ENCODE measurements at regions not wholly inside any gene's neighbourhood (a gene's known extent, or its start where the extent isn't known, plus 50 kb on each side); places are given as distances from the start of the nearest gene placed in this dataset.

DNA sequence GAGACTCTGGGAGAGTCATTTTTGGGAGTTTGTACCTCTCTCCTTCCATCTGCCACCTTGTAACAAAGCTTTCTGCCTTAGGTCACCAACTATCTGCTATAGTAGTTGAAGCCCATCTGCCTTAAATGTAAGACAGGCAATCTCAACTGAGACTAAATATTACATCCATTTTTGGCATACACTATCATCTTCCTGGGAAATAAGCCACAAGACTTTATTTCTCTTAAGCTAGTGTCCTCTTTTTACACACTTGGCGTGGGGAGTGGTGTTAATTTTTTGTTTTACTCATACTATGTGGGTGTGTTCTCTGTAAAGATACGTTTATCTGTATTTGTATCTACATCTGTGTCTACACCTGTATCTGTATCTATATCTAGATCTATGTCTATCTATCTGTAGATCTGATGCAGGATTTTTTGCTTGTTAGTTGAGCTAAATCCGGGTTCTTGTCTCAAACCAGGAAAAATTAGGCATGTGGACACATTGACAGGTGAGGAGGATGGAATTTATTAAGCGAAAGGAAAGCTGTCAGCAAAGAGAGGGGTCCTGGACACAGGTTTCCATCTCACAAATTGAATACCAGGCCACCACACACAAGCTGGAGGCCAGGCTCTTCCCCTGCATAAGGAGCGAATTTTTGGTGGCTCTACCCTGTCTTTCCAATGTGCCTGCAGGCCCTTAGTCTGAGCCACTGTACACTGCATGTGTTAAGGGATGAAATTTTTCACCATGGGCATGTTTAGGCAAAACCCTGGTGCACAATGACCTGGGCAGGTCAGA, 64.8 kb upstream of the RND3 start:
- TF ChIP-seq EP300 (IDR thresholded peaks at IDR 0.05), result no peak
- no peak for TF ChIP-seq POLR2A (IDR thresholded peaks at IDR 0.05; ENCODE audit: low read depth)
- no peak for TF ChIP-seq POLR2AphosphoS5 (IDR thresholded peaks at IDR 0.05)
- TF ChIP-seq, protein P1, sequence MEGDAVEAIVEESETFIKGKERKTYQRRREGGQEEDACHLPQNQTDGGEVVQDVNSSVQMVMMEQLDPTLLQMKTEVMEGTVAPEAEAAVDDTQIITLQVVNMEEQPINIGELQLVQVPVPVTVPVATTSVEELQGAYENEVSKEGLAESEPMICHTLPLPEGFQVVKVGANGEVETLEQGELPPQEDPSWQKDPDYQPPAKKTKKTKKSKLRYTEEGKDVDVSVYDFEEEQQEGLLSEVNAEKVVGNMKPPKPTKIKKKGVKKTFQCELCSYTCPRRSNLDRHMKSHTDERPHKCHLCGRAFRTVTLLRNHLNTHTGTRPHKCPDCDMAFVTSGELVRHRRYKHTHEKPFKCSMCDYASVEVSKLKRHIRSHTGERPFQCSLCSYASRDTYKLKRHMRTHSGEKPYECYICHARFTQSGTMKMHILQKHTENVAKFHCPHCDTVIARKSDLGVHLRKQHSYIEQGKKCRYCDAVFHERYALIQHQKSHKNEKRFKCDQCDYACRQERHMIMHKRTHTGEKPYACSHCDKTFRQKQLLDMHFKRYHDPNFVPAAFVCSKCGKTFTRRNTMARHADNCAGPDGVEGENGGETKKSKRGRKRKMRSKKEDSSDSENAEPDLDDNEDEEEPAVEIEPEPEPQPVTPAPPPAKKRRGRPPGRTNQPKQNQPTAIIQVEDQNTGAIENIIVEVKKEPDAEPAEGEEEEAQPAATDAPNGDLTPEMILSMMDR (IDR thresholded peaks at IDR 0.05), result no peak
- WGBS, result 85% methylated on average over 5 of the region's 5 CpGs
- no peaks in the 10 kb centered on the region for H3K9me3 ChIP-seq
- H3K27ac ChIP-seq (replicated peaks in 1 of 4), result no peak overlapping the region
- intact Hi-C loops (cut with DNase I), result no loop called here
- no peaks in the 10 kb centered on the region for H3K36me3 ChIP-seq
- no peak overlapping the region for H3K4me3 ChIP-seq
- DNase-seq (ENCODE audit: extremely low spot score), result no peak
- no peaks in the 10 kb centered on the region for H3K27me3 ChIP-seq
- H3K4me1 ChIP-seq, result no peaks in the 10 kb centered on the region

DNA sequence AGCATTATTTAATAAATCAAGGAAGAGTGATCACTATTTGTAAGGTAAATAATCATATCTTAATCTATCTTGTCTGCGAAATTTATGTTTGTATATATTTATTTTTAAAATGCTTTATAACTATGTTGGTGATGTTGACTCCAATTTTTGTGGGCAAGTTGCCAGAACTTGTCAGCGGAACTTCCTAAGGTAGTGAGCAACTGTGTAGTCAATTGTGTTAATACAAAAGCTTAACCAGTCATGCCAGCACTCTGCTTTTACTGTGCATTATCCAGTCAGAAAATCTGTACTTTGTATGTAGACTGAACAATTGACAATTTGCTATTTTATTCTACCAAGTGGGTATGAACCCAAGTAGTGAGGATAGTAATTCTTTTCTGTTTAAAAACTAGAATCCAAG, 61.9 kb upstream of the RND3 start:
- DNase-seq (ENCODE audit: extremely low spot score), result no peak
- 81% methylated on average over 2 of the region's 2 CpGs for WGBS
- Histone ChIP-seq H3K4me1 (no peaks in the 10 kb centered on the region), H3K9me3 (no peaks in the 10 kb centered on the region), H3K27ac (replicated peaks in 1 of 4) (no peak overlapping the region), H3K27me3 (no peaks in the 10 kb centered on the region), H3K4me3 (no peak overlapping the region), H3K36me3 (no peaks in the 10 kb centered on the region)
- intact Hi-C loops (cut with DNase I), result no loop called here
- TF ChIP-seq POLR2AphosphoS5 (IDR thresholded peaks at IDR 0.05) (no peak), POLR2A (IDR thresholded peaks at IDR 0.05; ENCODE audit: low read depth) (no peak), EP300 (IDR thresholded peaks at IDR 0.05) (no peak)
- TF ChIP-seq, protein P1 (IDR thresholded peaks at IDR 0.05), result no peak

DNA sequence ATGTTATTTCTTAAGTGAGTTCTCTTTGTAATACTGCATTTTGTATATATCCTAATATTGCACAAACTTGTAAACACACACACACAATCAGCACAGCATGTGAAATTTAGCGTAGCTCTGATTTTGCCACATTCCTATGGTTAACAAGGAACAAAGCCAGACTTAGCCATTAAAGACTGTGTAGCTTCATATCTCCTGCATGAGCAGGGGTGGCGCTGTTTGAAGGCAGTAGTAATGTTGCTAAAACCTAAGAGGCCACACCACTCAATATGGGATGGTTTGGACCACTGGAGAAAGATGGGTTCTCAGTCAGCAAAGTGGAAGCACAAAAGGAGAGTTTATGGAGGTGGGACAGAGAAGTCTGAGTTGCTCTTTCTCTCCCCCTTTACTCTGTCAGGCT, 61.1 kb upstream of the RND3 start:
- no peak overlapping the region for H3K4me3 ChIP-seq
- no peaks in the 10 kb centered on the region for H3K27me3 ChIP-seq
- DNase-seq (ENCODE audit: extremely low spot score), result no peak
- H3K27ac ChIP-seq (replicated peaks in 1 of 4), result no peak overlapping the region
- 82% methylated on average over 2 of the region's 2 CpGs for WGBS
- H3K36me3 ChIP-seq, result no peaks in the 10 kb centered on the region
- intact Hi-C loops (cut with DNase I), result no loop called here
- no peaks in the 10 kb centered on the region for H3K9me3 ChIP-seq
- TF ChIP-seq EP300 (IDR thresholded peaks at IDR 0.05) (no peak), POLR2A (IDR thresholded peaks at IDR 0.05; ENCODE audit: low read depth) (no peak), POLR2AphosphoS5 (IDR thresholded peaks at IDR 0.05) (no peak)
- TF ChIP-seq, protein P1 (IDR thresholded peaks at IDR 0.05), result no peak
- H3K4me1 ChIP-seq, result no peaks in the 10 kb centered on the region

DNA sequence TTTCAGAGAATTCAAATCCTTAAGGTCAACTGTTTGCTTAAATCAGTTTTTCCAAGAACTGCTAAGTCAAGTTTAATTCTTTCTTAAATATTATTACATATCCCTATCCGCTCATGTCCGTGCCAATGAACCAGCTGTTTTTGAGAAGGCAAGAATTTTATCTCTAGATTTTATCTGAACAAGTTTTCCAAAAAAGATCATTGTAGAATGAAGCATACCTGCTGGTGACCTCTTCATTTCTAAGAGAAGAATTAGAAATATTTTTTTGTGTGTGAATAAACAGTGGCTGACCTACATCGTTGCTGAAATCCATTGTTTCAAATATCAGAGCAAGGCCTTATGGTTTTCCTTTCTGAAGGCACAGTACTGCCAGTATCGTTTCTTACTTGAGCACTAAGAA, 58.4 kb upstream of the RND3 start:
- Histone ChIP-seq H3K27ac (replicated peaks in 1 of 4) (no peak overlapping the region), H3K9me3 (no peaks in the 10 kb centered on the region), H3K4me3 (no peak overlapping the region), H3K4me1 (no peaks in the 10 kb centered on the region), H3K27me3 (no peaks in the 10 kb centered on the region), H3K36me3 (no peaks in the 10 kb centered on the region)
- TF ChIP-seq, protein P1 (IDR thresholded peaks at IDR 0.05), result no peak
- no peak for TF ChIP-seq POLR2A (IDR thresholded peaks at IDR 0.05; ENCODE audit: low read depth)
- no peak for TF ChIP-seq POLR2AphosphoS5 (IDR thresholded peaks at IDR 0.05)
- TF ChIP-seq EP300 (IDR thresholded peaks at IDR 0.05), result no peak
- WGBS, result 67% methylated on average over 4 of the region's 4 CpGs
- intact Hi-C loops (cut with DNase I), result no loop called here
- no peak for DNase-seq (ENCODE audit: extremely low spot score)

DNA sequence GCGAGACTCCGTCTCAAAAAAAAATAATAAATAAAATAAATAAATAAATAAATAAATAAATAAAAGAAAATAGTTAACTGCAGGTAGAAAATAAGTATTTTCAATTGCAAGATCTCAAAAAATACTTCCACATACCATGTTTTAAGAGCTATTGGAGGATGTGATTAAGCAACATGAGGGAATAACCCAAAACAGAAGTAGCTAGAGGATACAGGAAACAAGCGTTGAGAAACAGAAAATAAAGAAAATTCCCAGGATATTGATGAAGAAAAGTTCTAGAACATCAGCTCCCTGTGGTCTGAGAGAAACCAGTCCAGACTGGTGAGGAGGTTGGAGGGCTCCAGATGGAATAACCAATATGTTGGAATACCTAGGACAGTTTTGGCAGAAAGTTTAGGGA, 57.3 kb upstream of the RND3 start:
- Histone ChIP-seq H3K9me3 (no peaks in the 10 kb centered on the region), H3K4me1 (no peaks in the 10 kb centered on the region), H3K4me3 (no peak overlapping the region), H3K36me3 (no peaks in the 10 kb centered on the region), H3K27ac (replicated peaks in 1 of 4) (no peak overlapping the region), H3K27me3 (no peaks in the 10 kb centered on the region)
- intact Hi-C loops (cut with DNase I), result no loop called here
- no peak for DNase-seq (ENCODE audit: extremely low spot score)
- 86% methylated on average over 3 of the region's 3 CpGs for WGBS
- TF ChIP-seq, protein P1 (IDR thresholded peaks at IDR 0.05), result no peak
- TF ChIP-seq POLR2AphosphoS5 (IDR thresholded peaks at IDR 0.05), result no peak
- TF ChIP-seq POLR2A (IDR thresholded peaks at IDR 0.05; ENCODE audit: low read depth), result no peak
- no peak for TF ChIP-seq EP300 (IDR thresholded peaks at IDR 0.05)

All from esophagus muscularis mucosa (tissue), 4 donors.